H1 (cell line): ENCODE measurements at regions not wholly inside any gene's neighbourhood (a gene's known extent, or its start where the extent isn't known, plus 50 kb on each side); places are given as distances from the start of the nearest gene placed in this dataset.
"Not testable (repeated sequence)": the region's sequence is repeated elsewhere in the genome, so short reads cannot be mapped to it uniquely, and the experiment has no call there.

ENCODE experiments used
- CREB1 ChIP-seq: IDR thresholded peaks from 2 replicates; pipeline ENCODE4 v1.6.1; 2012; ENCODE audit warnings: inconsistent platforms
- CTCF ChIP-seq, 3 experiments: IDR thresholded peaks; 1 replicate in 2 of 3; 2 replicates in 1 of 3; pipeline versions ENCODE4 v1.5.1 to v1.6.1; 2011; ENCODE audit warnings: low read length in 3 of 3, mild to moderate bottlenecking in 3 of 3, inconsistent platforms in 2 of 3, low read depth in 1 of 3, moderate library complexity in 1 of 3; ENCODE audit not compliant: insufficient read depth in 1 of 3; ENCODE audit errors: control extremely low read depth in 1 of 3
- E2F6 ChIP-seq: IDR thresholded peaks from 2 replicates; pipeline ENCODE4 v1.6.1; 2012; ENCODE audit warnings: inconsistent platforms
- EP300 ChIP-seq, 2 experiments: IDR thresholded peaks; 1 replicate in 1 of 2; 2 replicates in 1 of 2; pipeline ENCODE4 v1.6.1; 2011 to 2012; ENCODE audit warnings: low read depth in 2 of 2, low read length in 2 of 2, mild to moderate bottlenecking in 2 of 2, borderline replicate concordance in 1 of 2, inconsistent platforms in 1 of 2, moderate library complexity in 1 of 2
- EZH2 ChIP-seq: fragments of 200-600 bp; sonication (generic); IDR thresholded peaks from 2 replicates; pipeline ENCODE4 v1.7.1; 2012; ENCODE audit warnings: low read depth, mild to moderate bottlenecking, moderate library complexity, low read length, inconsistent platforms; ENCODE audit not compliant: severe bottlenecking
- JUN ChIP-seq: IDR thresholded peaks from 2 replicates; pipeline ENCODE4 v1.6.1; 2011; ENCODE audit warnings: low read depth, mild to moderate bottlenecking, improper control_type of control experiment, low read length
- KDM5A ChIP-seq: fragments of 200-600 bp; IDR thresholded peaks from 2 replicates; pipeline ENCODE4 v1.7.1; 2012; ENCODE audit warnings: mild to moderate bottlenecking, low read length, inconsistent platforms, mixed read lengths
- NANOG ChIP-seq: IDR thresholded peaks from 2 replicates; pipeline ENCODE4 v1.6.1; 2011; ENCODE audit warnings: low read length, low read depth, mild to moderate bottlenecking, inconsistent platforms; ENCODE audit not compliant: insufficient read depth, poor library complexity, severe bottlenecking
- POLR2A ChIP-seq, 2 experiments: IDR thresholded peaks; 1 replicate in 1 of 2; 2 replicates in 1 of 2; pipeline ENCODE4 v1.6.1; 2011; ENCODE audit warnings: low read depth in 2 of 2, low read length in 2 of 2, mild to moderate bottlenecking in 2 of 2; ENCODE audit errors: control extremely low read depth in 1 of 2
- RAD21 ChIP-seq, 2 experiments: IDR thresholded peaks in 1 of 2; conservative IDR thresholded peaks in 1 of 2; 2 replicates each; pipeline ENCODE4 v1.6.1; 2011; ENCODE audit warnings: low read depth in 2 of 2, low read length in 2 of 2, improper control_type of control experiment in 1 of 2, inconsistent platforms in 1 of 2, mild to moderate bottlenecking in 1 of 2, moderate library complexity in 1 of 2
- RFX5 ChIP-seq: IDR thresholded peaks from 2 replicates; pipeline ENCODE4 v1.6.1; 2011; ENCODE audit warnings: low read depth, low read length, improper control_type of control experiment, borderline replicate concordance
- SUZ12 ChIP-seq: fragments of 200-600 bp; sonication (generic); IDR thresholded peaks from 2 replicates; pipeline ENCODE4 v1.6.1; 2012; ENCODE audit warnings: mild to moderate bottlenecking, inconsistent platforms, low read length, moderate library complexity, mixed read lengths
- TAF1 ChIP-seq: IDR thresholded peaks from 2 replicates; pipeline ENCODE4 v1.6.1; 2011; ENCODE audit warnings: mild to moderate bottlenecking, low read depth, low read length

GRCh38 chr2:89280536-89280935 lies 589.1 kb downstream of the RPIA start:
- TF ChIP-seq RFX5; CTCF (IDR thresholded peaks at IDR 0.05; ENCODE audit: control extremely low read depth in 1 of 3, insufficient read depth in 1 of 3, low read depth in 1 of 3, low read length in 3 of 3); E2F6; JUN; EP300 (IDR thresholded peaks at IDR 0.05; ENCODE audit: borderline replicate concordance in 1 of 2, low read depth in 2 of 2, low read length in 2 of 2); SUZ12; POLR2A (IDR thresholded peaks at IDR 0.05; ENCODE audit: control extremely low read depth in 1 of 2, low read depth in 2 of 2, low read length in 2 of 2); CREB1; EZH2; RAD21 (IDR thresholded peaks at IDR 0.05 in 1 of 2, conservative IDR thresholded peaks at IDR 0.05 in 1 of 2; ENCODE audit: low read depth in 2 of 2, low read length in 2 of 2); NANOG; KDM5A; TAF1: not testable (repeated sequence)
